Astrocyte of the spinal cord (primary cell): ENCODE measurements at regions not wholly inside any gene's neighbourhood (a gene's known extent, or its start where the extent isn't known, plus 50 kb on each side); places are given as distances from the start of the nearest gene placed in this dataset.

Experiments
- DNase-seq: peaks from one replicate; pipeline ENCODE4 v3.0.0; 2011; ENCODE audit warnings: low read depth, low spot score
- H3K4me3 ChIP-seq: 2 replicates; pipeline ENCODE4 v1.5.1; 2011; ENCODE audit warnings: low read depth, mild to moderate bottlenecking, low read length, moderate library complexity
- in situ Hi-C: cut with HindIII; loops from 2 replicates; pipeline ENCODE4 v1.10.0; 2017; ENCODE audit warnings: low sequenced_read_pairs
- TF ChIP-seq, protein P1 (sequence below): IDR thresholded peaks from 2 replicates; pipeline ENCODE4 v1.5.1; 2012; ENCODE audit warnings: low read depth, mild to moderate bottlenecking, low read length, inconsistent platforms

DNA sequence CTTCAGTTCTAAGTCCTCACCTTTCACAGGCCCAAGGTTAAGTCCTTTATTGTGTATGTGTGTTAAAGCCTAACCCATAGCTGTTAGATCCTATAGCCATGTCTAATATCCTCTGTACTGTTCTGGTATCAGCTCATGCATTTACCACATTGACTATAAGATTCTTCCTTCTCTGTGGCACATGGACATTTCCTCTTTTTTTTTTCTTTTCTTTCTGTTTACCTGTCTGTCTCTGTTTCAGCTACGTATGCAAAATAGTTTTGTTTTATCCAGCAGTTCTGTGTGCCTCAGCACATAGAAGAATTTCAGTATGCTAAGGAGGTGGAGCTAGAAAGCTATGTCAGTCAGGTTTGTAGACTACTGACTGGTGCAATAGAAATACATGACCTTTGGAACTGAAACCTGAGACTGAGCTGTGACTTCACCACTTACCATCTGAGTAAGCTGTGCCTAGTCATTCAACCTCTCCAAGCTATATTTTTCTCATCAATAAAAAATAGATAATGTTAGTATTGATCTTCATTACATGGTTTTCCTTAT is 155.6 kb upstream of the VLDLR start:
- in situ Hi-C loops, result no loop called here
- TF ChIP-seq, protein P1, sequence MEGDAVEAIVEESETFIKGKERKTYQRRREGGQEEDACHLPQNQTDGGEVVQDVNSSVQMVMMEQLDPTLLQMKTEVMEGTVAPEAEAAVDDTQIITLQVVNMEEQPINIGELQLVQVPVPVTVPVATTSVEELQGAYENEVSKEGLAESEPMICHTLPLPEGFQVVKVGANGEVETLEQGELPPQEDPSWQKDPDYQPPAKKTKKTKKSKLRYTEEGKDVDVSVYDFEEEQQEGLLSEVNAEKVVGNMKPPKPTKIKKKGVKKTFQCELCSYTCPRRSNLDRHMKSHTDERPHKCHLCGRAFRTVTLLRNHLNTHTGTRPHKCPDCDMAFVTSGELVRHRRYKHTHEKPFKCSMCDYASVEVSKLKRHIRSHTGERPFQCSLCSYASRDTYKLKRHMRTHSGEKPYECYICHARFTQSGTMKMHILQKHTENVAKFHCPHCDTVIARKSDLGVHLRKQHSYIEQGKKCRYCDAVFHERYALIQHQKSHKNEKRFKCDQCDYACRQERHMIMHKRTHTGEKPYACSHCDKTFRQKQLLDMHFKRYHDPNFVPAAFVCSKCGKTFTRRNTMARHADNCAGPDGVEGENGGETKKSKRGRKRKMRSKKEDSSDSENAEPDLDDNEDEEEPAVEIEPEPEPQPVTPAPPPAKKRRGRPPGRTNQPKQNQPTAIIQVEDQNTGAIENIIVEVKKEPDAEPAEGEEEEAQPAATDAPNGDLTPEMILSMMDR, result no peak
- H3K4me3 ChIP-seq, result no peak overlapping the region
- DNase-seq, result no peak

DNA sequence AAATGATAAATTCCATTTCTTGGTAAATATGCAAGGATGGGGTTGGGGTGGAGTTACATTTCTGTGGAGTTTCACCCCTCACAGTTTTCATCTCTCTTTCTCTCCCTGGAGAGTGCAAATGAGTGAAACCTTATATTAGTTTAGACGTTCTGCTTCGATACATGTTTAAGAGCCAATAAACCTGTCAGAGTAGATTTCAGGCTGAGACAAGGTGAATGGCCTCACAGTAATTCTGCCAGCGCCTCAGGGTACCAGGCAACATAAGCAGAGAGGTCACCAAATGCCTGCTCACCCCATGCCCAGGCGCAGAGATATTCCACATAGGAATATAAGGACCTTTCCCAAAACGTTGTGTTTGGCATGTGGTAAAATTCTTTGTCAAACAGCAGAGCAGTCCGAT is 154.9 kb upstream of the VLDLR start:
- in situ Hi-C loops, result no loop called here
- TF ChIP-seq, protein P1, result no peak
- no peak for DNase-seq
- no peak overlapping the region for H3K4me3 ChIP-seq

DNA sequence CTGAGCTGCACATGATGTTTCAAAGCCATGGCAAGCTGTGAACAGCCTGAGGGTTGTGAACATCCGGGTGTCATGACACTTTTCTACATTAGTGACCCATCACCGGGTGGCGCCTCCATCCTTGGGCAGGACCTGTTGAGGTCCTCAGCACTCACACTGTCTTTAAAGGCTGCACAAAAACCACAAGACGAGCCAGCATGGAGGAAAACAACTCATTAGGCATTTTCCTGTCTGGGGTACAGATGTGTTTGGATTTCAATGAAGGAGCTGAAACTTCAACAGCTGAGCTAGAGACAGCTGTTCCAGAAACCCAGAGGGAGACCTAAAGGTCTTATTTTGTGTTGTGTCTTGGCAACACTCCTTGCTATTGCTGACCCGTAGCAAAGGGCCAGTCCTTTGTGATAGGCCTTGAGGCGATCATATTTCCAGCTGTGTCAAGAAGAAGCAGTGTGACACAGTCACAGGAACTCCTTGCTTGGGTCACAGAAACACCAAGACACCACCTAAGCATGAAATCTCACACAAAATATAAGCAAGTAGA is 151.8 kb upstream of the VLDLR start:
- TF ChIP-seq, protein P1, result no peak
- peak; percentile 64 for DNase-seq
- in situ Hi-C loops, result no loop called here
- no peak overlapping the region for H3K4me3 ChIP-seq

- in situ Hi-C loops, result no loop called here
- H3K4me3 ChIP-seq, result no peak overlapping the region
- DNase-seq, result no peak
- TF ChIP-seq, protein P1, result no peak
These were observed 147.9 kb upstream of the VLDLR start for GRCh38 chr9:2473681-2474080.

- H3K4me3 ChIP-seq, result no peak overlapping the region
- TF ChIP-seq, protein P1, result no peak
- DNase-seq, result peak; percentile 53
- in situ Hi-C loops, result no loop called here
These were observed 143.8 kb upstream of the VLDLR start for GRCh38 chr9:2477755-2478154.

DNA sequence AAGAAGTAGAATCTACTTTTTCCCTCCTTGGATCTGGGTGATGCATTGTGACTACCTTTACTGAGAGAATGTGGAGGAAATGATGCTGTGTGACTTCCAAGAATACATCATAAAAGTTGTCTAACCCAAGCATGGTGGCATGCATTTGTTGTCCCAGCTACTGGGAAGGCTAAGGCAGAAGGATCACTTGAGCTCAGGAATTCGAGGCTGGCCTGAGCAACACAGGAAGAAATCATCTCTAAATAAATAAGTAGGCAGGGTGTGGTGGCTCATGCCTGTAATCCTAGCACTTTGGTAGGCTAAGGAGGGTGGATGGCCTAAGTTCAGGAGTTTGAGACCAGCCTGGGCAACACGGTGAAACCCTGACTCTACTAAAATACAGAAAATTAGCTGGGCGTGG is 143.2 kb upstream of the VLDLR start:
- TF ChIP-seq, protein P1, result no peak
- in situ Hi-C loops, result no loop called here
- H3K4me3 ChIP-seq, result no peak overlapping the region
- no peak for DNase-seq
